ENCODE measurements at regions not wholly inside any gene's neighbourhood (a gene's known extent, or its start where the extent isn't known, plus 50 kb on each side); places are given as distances from the start of the nearest gene placed in this dataset.

- H3K4me3 ChIP-seq (ENCODE audit: low read length): no peak overlapping the region
- ATAC-seq (no peak), DNase-seq (no peak)
- no peaks in the 10 kb centered on the region for H3K9me3 ChIP-seq (ENCODE audit: control insufficient read depth, insufficient read depth, low read length)
- Mint-ChIP-seq H3K4me3 (no peak overlapping the region), H3K36me3 (peaks cover under 1% of the 10 kb centered on the region), H3K9me3 (no peaks in the 10 kb centered on the region), H3K27me3 (ENCODE audit: low read depth in 2 of 2) (peaks cover 8 to 13% of the 10 kb centered on the region in 2 donors), H3K27ac (no peak overlapping the region), H3K4me1 (no peaks in the 10 kb centered on the region)
- no peak for TF ChIP-seq CTCF (IDR thresholded peaks at IDR 0.05)
- no peaks in the 10 kb centered on the region for H3K27me3 ChIP-seq (ENCODE audit: control insufficient read depth, insufficient read depth, low read length)
- H3K27ac ChIP-seq (ENCODE audit: low read length): no peak overlapping the region
- 57% methylated on average over 5 of the region's 5 CpGs for WGBS (ENCODE audit: insufficient coverage)
- no peaks in the 10 kb centered on the region for H3K36me3 ChIP-seq (ENCODE audit: control insufficient read depth, insufficient read depth, low read length)
- intact Hi-C loops (cut with micrococcal nuclease): no loop called here
- no peaks in the 10 kb centered on the region for H3K4me1 ChIP-seq (ENCODE audit: control insufficient read depth, insufficient read depth, low read length)
Observed at GRCh38 chr16:80277182-80277581, 263.6 kb upstream of the DYNLRB2 start.

GRCh38 chr16:80274576-80275191 is 266.1 kb upstream of the DYNLRB2 start:
- ATAC-seq: no peak
- H3K4me1 Mint-ChIP-seq: no peaks in the 10 kb centered on the region
- WGBS (ENCODE audit: insufficient coverage): 87% methylated on average over 4 of the region's 4 CpGs

GRCh38 chr16:80273635-80274538 is 266.9 kb upstream of the DYNLRB2 start:
- H3K27ac Mint-ChIP-seq: no peak overlapping the region
- H3K9me3 Mint-ChIP-seq: no peaks in the 10 kb centered on the region
- Histone ChIP-seq H3K9me3 (ENCODE audit: control insufficient read depth, insufficient read depth, low read length) (no peaks in the 10 kb centered on the region), H3K4me1 (ENCODE audit: control insufficient read depth, insufficient read depth, low read length) (no peaks in the 10 kb centered on the region), H3K4me3 (ENCODE audit: low read length) (no peak overlapping the region), H3K36me3 (ENCODE audit: control insufficient read depth, insufficient read depth, low read length) (no peaks in the 10 kb centered on the region), H3K27ac (ENCODE audit: low read length) (no peak overlapping the region), H3K27me3 (ENCODE audit: control insufficient read depth, insufficient read depth, low read length) (no peaks in the 10 kb centered on the region)
- H3K4me3 Mint-ChIP-seq: no peak overlapping the region
- WGBS (ENCODE audit: insufficient coverage): 92% methylated on average over 2 of the region's 4 CpGs
- DNase-seq (no peak), ATAC-seq (no peak)
- H3K36me3 Mint-ChIP-seq: peaks cover 6% of the 10 kb centered on the region
- no peak for TF ChIP-seq CTCF (IDR thresholded peaks at IDR 0.05)
- no peaks in the 10 kb centered on the region for H3K4me1 Mint-ChIP-seq
- peaks cover 12 to 18% of the 10 kb centered on the region in 2 donors for H3K27me3 Mint-ChIP-seq (ENCODE audit: low read depth in 2 of 2)
- intact Hi-C loops (cut with micrococcal nuclease): no loop called here

More at GRCh38 chr16:80274576-80275191, 266.1 kb upstream of the DYNLRB2 start:
- Mint-ChIP-seq H3K27ac (no peak overlapping the region), H3K36me3 (peaks cover 6% of the 10 kb centered on the region), H3K9me3 (no peaks in the 10 kb centered on the region), H3K4me3 (no peak overlapping the region), H3K27me3 (ENCODE audit: low read depth in 2 of 2) (peaks cover 12 to 18% of the 10 kb centered on the region in 2 donors)
- DNase-seq: no peak
- no peaks in the 10 kb centered on the region for H3K9me3 ChIP-seq (ENCODE audit: control insufficient read depth, insufficient read depth, low read length)
- H3K36me3 ChIP-seq (ENCODE audit: control insufficient read depth, insufficient read depth, low read length): no peaks in the 10 kb centered on the region
- no peak for TF ChIP-seq CTCF (IDR thresholded peaks at IDR 0.05)
- H3K27me3 ChIP-seq (ENCODE audit: control insufficient read depth, insufficient read depth, low read length): no peaks in the 10 kb centered on the region
- no peaks in the 10 kb centered on the region for H3K4me1 ChIP-seq (ENCODE audit: control insufficient read depth, insufficient read depth, low read length)
- intact Hi-C loops (cut with micrococcal nuclease): no loop called here
- no peak overlapping the region for H3K27ac ChIP-seq (ENCODE audit: low read length)
- H3K4me3 ChIP-seq (ENCODE audit: low read length): no peak overlapping the region
